HG03139 (cell line): ENCODE measurements at regions not wholly inside any gene's neighbourhood (a gene's known extent, or its start where the extent isn't known, plus 50 kb on each side); places are given as distances from the start of the nearest gene placed in this dataset.

Experiments used
- ATAC-seq: cut with Tn5 transposase; IDR thresholded peaks from one replicate; pipeline ENCODE4 v1.9.1; 2021; ENCODE audit not compliant: unreplicated experiment

DNA sequence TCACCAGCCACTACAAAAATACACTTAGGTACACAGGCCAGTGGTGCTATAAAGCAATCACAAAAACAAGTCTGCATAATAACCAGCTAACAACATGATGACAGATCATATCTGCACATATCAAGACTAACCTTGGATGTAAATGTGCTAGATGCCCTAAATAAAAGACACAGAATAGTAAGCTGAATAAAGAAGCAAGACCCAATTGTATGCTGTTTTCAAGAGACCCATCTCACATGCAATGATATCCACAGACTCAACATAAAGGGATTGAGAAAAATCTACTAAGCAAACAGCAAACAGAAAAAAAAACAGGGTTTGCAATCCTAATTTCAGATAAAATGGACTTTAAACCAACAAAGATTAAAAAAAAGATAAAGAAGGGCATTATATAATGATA lies 505.4 kb upstream of the FZD8 start:
- ATAC-seq, result no peak

DNA sequence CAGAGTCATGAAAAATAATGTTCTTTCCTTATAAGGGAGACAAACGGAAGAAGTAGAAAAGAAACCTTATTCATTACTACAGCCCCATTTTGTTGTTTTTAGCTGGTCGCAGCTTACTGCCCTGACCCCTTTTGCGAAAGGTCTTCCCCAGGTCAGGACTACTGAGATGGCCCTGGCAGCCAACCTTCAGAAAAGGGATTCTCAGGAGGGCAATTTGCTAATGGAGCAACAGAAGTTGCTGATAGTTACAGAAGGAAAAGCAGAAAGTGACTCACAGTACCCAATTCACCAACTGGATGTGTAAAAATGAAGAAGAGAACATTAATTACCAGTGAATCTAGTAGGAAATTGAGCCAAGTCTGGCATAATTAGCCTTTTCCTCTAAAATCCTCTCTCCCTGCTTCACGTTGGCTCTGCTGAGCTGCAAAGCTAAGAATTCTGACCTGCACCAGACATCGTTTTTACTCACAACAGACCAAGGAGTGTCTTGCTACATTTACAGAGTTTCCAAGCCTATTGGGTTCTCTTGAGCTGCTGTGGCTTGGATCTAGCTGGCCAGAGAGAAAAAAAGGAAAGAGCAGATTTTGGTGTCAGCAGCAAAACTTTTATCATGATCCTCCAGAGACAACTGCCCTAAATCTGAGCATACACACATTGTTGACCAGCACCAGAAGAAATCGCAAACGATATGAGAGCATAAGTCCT lies 499.9 kb upstream of the FZD8 start:
- ATAC-seq, result no peak

DNA sequence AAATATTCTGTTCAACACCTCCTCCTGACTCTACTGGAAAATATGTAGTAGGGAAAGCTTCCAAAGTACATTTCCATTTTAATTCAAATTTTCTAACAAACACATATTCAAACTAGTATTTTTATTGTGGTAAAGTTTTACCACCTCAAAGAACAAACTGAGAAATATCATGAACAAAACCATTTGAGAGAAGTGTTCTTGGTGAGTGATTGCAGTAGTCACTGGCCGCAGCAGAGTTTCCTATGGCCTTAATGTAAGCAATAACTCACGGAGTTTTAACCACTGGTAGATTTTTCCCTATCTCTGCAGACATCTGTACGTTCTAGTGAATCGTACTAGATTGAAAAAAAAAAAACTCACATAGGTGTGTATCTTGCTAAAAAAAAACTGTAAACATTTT lies 487.0 kb upstream of the FZD8 start:
- no peak for ATAC-seq

DNA sequence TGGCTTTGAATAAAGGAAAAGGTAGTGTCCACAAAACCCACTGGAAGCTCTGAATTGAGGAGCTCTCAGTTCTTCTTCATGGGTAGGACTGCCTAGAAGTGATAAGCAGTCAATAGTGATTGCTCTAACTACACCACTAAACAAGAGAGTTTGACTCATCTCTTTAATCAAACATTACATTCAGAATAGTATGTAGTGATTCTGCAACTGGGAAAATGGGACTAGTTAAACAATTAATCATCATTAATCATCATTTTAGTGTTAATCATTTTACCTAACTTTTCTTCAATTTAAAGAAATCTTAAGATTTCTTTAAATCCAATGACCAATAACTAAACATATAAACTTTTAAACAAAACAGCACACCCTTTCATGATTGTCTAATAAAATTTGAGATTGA lies 484.0 kb upstream of the FZD8 start:
- ATAC-seq, result no peak

DNA sequence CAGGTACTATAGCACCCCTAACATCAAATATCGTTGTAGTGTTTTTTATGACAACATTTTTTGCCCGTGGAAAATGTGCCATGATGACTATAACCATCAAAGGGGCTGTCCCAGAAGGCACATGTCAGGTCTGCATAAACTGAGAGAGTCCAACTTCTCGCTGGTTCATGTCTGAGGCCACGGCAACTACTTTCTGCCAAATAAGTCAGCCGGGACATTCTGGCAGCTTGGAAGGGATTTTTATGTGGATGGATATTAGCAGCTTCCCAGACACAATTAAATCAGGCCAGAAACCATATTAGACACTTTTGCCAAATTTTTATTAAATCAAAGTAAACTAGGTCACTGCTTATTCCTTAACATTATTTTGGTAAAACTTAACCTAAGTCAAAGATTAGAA lies 477.4 kb upstream of the FZD8 start:
- ATAC-seq, result no peak

DNA sequence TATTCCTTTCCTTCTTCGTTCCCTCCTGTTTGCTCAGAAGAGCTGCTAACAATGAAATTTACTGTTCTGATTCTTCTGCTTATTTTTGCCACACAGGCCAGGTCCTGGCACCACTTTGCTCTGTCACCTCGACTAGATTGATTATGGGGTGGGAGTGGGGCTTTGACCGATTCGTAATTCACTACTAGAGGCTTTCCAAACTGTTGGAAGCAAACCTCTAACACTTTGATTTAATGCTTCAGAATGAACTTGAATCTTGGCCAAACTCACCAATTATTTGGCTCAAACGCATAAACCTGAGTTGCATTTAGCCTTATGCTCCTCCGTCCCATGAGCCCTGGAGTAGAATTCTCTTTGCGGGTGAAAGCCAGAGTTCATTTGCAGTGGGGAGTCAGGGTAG lies 476.2 kb upstream of the FZD8 start:
- ATAC-seq, result no peak

DNA sequence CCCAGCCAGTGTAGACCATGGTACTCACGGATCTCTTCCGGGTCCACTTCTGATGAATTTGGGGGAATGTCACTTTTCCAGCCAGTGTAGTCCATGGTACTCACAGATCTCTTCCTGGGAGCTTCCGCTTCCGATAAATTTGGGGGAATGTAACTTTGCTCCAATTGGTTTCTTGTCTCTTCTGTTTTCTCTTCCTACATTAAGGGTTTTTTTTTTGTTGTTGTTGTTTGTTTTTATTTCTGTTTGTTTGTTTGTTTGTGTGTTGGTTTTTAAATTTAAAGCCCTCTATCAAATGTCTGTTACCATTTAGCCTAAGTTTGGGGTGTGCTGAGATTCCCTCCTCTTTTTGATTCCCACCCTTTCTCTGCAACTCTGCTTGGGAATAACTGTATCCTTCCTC lies 475.8 kb upstream of the FZD8 start:
- no peak for ATAC-seq

DNA sequence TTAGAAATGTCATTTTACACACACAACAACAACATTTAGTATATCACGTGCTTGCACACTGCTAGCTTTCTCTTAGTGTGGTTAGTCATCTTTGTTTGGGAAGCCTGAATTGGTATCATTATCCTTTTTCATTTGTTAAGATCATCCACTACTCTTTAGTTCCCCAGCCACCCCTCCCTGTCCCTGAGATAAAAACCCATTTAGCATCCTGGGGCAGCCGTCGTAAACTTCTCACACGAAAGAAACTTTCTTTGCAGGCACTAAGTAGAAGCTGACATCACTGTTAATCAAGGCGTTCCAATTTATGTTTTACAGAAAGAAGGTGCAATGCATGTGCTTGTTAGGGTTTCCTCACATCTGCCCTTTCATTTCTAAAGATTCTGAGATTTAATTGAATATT lies 475.1 kb upstream of the FZD8 start:
- no peak for ATAC-seq

DNA sequence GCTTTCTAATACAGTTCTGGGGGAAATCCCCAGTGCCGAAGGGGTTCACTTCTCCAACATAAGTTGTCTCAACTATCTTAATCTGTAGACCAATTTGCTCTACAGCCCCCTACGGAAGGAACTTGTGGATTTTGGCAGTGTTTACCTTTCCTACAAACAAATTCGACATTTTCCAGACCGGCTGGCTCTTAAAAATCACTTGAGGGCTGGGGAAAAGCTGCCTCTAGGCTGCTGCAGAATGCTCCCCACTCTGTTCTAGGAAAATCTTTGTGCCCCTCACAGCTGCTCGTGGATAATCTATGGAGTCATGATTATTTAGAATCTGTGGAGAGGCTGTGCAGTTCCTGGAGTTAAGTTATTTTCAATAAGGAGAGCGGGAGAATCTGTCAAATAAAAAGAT lies 474.6 kb upstream of the FZD8 start:
- no peak for ATAC-seq

DNA sequence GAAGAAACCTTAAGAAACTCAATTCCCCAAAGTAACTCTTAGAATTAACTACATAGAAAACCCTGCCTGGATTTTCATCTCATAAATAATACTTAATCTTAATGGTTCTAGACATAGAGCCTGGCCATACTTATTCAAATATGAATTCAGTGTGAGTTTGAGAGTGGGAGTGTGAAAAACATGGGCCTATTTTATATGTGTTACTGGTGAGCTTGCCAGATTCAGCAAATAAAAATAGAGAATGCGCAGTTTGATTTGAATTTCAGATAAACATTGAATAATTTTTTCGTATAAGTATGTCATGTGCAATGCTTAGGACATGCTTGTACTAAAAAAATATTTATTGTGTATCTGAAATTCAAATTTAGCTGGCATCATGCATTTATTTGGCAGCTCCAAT lies 473.9 kb upstream of the FZD8 start:
- ATAC-seq, result no peak

DNA sequence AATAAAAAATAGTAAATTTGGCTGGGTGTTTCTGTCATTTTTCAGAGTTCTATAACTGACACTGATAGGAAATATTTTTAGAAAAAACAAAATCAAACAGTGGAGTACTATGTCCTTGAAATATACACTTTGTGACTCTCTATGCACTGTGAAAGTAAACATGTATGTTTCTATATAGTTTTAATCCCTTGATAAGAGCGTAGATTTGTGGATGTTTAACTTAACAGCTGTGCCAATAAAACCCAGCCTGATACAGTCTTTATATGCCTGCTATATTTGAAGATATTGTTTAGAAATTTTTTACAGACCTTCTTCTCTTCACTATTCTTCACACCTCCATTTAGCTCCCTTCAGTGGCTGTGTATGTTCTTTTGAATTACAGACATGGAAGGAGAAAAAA lies 473.3 kb upstream of the FZD8 start:
- no peak for ATAC-seq

DNA sequence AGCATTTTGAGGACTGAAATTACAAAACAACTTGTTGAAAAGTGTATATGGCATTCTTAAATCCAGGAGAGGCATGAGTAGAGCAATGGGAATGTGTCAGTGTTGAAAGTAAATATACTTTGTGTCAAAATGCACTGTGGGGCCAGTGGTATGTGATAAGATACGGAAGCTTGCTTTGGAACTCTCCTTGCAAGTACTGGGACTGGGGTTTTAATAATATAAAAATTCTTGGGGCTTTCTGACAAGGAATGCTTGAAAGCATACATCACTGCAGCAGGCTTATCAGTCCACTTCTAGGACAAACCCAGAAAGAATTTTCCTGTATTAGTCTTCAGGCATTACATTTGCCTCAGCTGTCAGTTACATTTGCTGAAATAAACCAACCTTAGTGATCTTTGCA lies 472.8 kb upstream of the FZD8 start:
- no peak for ATAC-seq

DNA sequence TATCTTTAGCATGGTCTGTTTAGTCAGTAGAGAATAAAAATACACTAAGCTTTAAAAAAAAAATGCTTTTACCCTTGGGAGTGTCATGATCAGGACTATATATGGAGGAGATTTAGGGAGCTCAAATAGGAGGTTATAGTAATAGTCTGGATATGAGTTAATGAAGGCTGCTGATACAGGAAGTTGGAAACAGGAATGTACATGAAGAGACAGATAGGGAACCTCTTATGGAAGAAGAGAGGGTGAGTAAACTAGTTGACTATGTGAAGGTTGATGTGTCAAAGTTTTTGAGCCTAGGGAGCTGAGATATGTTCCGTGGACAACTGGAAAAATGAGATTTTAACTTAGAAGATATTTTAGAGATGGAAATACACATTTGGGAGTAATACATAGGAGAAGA lies 472.0 kb upstream of the FZD8 start:
- ATAC-seq, result no peak

DNA sequence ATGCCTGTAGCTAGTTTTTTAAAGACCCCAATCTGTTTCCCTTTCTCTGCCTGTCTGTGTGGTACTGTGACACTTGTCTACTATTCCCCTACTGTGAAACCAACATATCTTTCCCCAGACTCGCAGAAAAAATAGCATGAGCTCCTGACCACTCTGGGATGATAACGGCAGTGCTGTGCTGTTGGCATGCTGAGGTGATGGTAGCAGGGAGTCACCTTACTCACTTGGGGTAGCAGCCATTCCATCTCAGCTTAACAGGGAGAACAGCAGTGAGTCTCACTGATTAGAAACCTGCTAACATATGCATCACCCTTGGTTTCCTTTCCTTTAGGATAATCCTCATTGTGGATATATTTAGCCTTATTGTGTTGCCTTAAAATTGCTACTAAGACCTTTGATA lies 469.6 kb upstream of the FZD8 start:
- ATAC-seq, result no peak

DNA sequence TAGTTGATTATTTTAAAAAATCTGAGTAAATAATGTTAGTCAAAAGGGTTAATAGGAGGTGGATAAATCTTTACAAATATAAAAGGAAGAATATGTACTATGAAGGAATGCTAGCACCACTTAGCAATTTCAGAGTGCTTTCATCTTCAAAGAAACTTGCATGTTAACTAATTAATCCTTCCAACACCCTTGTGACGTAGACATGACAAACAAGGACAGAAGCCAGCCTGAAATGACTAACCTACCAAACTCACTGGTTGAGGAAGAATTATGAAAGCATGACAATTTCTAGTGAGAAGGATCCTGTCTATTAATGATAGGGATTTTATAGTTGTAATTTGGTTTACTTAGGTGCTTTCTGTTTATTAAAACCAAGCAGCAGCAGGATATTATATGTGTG lies 468.0 kb upstream of the FZD8 start:
- ATAC-seq, result no peak

DNA sequence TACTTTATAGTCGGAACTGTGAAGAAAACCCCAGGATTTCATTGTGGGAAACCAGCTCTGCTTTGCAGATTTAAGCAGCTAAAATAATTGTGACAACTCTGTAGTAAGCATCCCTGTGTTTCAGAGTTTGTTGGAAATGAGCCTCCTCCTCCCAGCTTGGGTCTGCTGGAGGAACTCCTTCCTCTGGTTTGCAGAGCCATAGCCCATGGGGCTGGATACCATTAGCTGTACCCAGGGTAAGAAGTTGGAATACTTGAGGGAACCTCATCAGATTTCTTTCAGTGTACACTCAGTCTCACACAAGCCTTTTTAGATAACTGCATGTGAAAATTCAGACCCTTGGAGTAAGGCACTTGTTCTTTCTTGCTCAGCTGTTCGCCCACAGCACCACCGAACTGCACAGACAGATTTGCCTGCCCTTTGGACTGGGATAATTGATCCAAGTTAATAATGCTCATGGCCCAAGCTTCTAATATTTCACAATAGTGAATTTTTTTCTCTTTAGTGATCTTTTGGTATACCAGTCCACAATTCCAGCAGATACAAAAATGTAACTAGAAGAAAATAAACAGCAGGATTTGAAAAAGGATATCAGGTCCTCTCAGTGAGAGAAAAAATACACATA lies 467.4 kb upstream of the FZD8 start:
- no peak for ATAC-seq

DNA sequence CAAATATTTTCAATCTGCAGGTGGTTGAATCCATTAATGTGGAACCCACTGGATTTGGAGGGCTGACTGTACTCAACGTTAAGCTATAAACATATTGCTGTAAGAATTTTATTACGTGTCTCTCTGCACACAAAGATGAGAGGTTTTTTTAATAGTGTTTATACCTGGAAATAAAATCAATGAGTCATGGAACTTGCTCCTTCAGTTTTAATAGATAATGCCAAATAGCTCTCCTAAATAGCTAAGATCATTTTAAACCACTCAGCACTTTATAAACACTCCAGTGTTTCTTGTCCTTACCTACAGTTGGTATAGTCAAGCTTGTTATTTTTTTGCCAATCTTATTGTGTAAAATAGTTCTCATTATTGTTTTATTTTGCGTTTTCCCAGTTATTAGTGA lies 455.6 kb upstream of the FZD8 start:
- no peak for ATAC-seq

DNA sequence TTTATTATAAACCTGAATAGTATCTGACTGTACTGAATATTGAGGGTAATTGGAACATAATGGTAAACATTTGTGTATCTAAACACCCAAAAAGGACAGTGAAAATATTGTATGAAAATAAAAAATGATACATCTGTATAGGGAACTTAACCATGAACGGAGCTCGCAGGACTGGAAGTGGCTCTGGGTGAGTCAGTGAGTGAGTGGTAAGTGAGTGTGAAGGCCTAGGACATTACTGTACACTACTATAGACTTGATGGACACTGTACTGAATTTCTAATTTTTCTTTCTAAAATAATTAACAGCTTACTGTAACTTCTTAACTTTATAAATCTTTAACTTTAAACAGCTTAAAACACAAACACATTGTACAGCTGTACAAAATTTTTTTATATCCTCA lies 454.5 kb upstream of the FZD8 start:
- ATAC-seq, result no peak

DNA sequence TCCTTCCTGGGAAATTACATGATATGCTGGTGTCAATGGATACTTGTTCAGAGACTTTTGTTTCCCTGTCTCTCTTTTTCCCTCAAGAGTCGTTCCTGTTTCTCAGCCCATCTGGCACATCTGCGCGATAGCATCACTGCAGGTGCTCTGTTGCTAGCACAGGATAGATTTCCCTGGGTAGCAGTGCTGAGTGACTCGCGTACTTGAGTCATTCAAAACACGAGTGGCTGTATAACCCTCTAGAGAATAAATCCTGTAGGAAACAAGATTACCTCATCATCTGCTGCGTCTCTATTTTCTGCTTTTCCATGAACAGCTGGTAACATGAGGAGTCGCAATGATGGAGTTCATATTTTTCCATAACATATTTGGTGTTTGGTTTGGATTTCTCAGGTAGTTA lies 452.0 kb upstream of the FZD8 start:
- no peak for ATAC-seq

DNA sequence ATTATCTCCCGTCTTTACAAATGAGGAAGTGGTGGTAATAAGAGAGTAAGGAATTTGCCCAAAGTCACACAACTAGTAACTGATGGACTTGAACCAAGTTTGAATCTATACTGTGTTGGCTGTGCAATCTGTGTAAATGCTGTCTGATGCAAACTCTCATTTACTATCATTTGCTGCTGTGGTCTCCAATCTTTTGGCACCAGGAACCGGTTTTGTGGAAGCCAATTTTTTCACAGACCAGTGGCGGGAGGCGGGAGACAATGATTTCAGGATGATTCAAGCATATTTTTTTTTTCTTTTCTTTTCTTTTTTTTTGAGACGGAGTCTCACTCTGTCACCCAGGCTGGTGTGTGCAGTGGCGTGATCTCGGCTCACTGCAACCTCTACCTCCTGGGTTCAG lies 450.0 kb upstream of the FZD8 start:
- ATAC-seq, result no peak

DNA sequence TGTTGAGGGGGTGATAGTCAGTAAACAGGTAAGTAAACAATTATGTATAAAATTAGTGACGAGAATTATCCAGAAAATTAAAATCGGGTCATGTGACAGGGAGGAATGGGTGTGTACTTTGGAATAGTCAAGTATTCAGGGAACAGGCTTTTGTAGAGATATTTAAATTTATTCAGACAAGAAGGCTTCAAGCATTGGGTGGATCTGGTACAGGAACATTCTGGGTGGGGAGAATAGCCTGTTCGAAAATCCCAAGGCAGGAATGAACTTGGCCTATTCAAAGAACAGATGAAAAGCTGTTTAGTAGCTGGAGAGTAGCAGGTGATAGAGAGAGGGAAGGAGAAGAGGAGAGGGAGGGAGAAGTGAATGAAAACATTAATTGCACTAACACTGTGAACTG lies 448.9 kb upstream of the FZD8 start:
- ATAC-seq, result no peak

DNA sequence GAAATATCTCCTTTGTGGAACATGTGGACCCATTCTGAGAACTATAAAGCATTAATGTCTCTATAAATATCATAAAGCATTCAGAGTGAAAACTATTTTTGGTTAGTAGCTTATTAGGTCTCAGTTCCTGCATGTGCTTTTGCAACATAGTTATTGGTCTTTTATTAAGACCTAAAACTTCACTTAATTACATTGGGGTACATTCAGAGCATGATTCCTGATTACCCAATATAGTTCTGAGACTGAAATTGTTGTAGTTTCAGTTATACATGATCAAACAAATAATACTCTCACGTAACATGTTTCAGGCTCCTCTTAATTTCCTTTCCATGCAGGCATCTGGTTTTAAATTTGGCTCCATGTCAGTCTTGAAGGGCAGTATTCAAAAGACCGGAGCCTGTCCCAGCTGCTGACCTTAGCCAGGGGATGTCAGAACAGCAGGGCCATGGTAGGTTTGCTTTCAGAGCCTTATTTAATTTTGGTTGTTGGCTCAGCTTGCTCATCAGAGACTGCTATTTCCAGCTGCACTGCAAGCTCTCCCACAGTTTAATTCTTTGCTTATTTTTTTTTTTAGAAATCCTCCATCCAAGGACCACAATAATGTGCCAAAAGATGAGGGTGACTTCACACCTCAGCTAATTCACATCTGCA lies 447.8 kb upstream of the FZD8 start:
- ATAC-seq, result no peak
